Tibial nerve (tissue), 4 donors: ENCODE measurements at regions not wholly inside any gene's neighbourhood (a gene's known extent, or its start where the extent isn't known, plus 50 kb on each side); places are given as distances from the start of the nearest gene placed in this dataset.
A peak's percentile ranks its signal among the peaks of the same experiment; 100 is the strongest.

ENCODE experiments used
- DNase-seq, 2 donors: peaks; one replicate each; pipeline ENCODE4 v3.0.0-alpha.2; 2019; ENCODE audit warnings: low spot score in 2 of 2
- H3K27ac ChIP-seq, 4 donors: fragments of 200-600 bp; sonication (generic) in 3 of 4; one replicate each; pipeline ENCODE4 v1.5.1; 2017 to 2019; ENCODE audit warnings: mild to moderate bottlenecking in 1 of 4
- H3K27me3 ChIP-seq, 2 donors: fragments of 200-600 bp; sonication (generic) in 1 of 2; one replicate each; pipeline versions ENCODE4 v1.5.1 to v1.6.0; 2017 to 2019
- H3K36me3 ChIP-seq, 3 donors: fragments of 200-600 bp; sonication (generic); one replicate each; pipeline ENCODE4 v1.5.1; 2018 to 2019
- H3K4me1 ChIP-seq, 4 donors: fragments of 200-600 bp; sonication (generic) in 3 of 4; one replicate each; pipeline ENCODE4 v1.5.1; 2017 to 2019
- H3K4me3 ChIP-seq, 4 donors: fragments of 200-600 bp; sonication (generic) in 3 of 4; one replicate each; pipeline ENCODE4 v1.5.1; 2017 to 2019; ENCODE audit warnings: mild to moderate bottlenecking in 1 of 4, moderate library complexity in 1 of 4
- H3K9me3 ChIP-seq, 4 donors: fragments of 200-600 bp; sonication (generic) in 3 of 4; one replicate each; pipeline ENCODE4 v1.5.1; 2017 to 2019
- EP300 ChIP-seq, 2 donors: sonication (generic); formaldehyde crosslinking; IDR thresholded peaks; one replicate each; pipeline ENCODE4 v1.6.1; 2017; ENCODE audit warnings: antibody characterized with exemption in 2 of 2, mild to moderate bottlenecking in 1 of 2
- POLR2A ChIP-seq, 2 donors: fragments of 450-650 bp; IDR thresholded peaks; one replicate each; pipeline ENCODE4 v1.6.1; 2017; ENCODE audit warnings: antibody characterized with exemption in 2 of 2, mild to moderate bottlenecking in 2 of 2, moderate library complexity in 2 of 2
- WGBS, 2 donors: methylation state at CpG; one replicate each; pipeline ENCODE4 v1.1.5; 2018; 5-methylcytosine and 5-hydroxymethylcytosine counted together
- TF ChIP-seq, protein P1 (sequence below), 5 experiments: fragments of 200-600 bp in 3 of 5; fragments of 450-650 bp in 2 of 5; sonication (generic) in 3 of 5; IDR thresholded peaks; one replicate each; pipeline ENCODE4 v1.5.1; 2016 to 2019; ENCODE audit warnings: antibody characterized with exemption in 5 of 5, mild to moderate bottlenecking in 3 of 5, moderate library complexity in 2 of 5

DNA sequence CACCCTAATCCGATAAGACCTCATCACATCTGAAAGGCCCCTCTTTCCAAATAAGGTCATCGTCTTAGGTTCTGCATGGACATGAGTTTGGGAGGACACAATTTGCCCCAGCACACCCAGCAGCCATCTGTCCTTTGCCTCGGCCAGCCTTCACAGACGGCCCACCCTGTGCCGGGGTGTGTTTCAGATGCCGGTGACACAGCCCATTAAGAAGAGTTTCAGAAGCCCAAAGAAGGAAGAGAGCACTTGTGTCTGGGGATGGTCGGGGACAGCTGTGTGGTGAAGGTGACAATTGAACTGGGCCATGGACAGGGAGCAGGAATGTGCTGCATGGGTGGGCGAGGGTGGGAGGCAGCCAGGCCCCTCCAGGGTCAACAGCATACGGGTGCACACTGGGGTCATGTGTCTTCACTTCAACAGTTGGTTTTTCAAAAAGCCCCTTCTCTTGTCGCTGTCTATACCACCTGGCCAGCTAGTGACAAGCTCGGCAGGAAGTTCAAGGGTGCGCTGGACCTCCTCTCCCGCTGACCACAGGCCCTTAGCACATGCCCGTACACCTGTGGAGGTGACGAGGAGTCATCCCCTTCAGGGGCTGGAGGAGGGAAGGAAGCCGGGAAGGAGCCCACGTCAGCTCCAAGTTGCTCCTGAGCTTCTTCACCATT is 183.1 kb downstream of the C16orf95 start:
- Histone ChIP-seq H3K4me3 (no peak overlapping the region), H3K36me3 (no peaks in the 10 kb centered on the region), H3K4me1 (peaks cover 0 to 22% (median 9%) of the 10 kb centered on the region in 4 donors), H3K9me3 (peaks cover 0 to 8% (median 0%) of the 10 kb centered on the region in 4 donors), H3K27ac (peak overlapping the region in 1 of 4 donors; percentile 83), H3K27me3 (no peaks in the 10 kb centered on the region)
- 90 to 92% methylated on average over 15 to 17 of the region's 17 CpGs for WGBS, 2 donors
- DNase-seq = no peak
- TF ChIP-seq POLR2A (IDR thresholded peaks at IDR 0.05) = no peak
- no peak for TF ChIP-seq EP300 (IDR thresholded peaks at IDR 0.05)
- TF ChIP-seq, protein P1, sequence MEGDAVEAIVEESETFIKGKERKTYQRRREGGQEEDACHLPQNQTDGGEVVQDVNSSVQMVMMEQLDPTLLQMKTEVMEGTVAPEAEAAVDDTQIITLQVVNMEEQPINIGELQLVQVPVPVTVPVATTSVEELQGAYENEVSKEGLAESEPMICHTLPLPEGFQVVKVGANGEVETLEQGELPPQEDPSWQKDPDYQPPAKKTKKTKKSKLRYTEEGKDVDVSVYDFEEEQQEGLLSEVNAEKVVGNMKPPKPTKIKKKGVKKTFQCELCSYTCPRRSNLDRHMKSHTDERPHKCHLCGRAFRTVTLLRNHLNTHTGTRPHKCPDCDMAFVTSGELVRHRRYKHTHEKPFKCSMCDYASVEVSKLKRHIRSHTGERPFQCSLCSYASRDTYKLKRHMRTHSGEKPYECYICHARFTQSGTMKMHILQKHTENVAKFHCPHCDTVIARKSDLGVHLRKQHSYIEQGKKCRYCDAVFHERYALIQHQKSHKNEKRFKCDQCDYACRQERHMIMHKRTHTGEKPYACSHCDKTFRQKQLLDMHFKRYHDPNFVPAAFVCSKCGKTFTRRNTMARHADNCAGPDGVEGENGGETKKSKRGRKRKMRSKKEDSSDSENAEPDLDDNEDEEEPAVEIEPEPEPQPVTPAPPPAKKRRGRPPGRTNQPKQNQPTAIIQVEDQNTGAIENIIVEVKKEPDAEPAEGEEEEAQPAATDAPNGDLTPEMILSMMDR (IDR thresholded peaks at IDR 0.05) = no peak

DNA sequence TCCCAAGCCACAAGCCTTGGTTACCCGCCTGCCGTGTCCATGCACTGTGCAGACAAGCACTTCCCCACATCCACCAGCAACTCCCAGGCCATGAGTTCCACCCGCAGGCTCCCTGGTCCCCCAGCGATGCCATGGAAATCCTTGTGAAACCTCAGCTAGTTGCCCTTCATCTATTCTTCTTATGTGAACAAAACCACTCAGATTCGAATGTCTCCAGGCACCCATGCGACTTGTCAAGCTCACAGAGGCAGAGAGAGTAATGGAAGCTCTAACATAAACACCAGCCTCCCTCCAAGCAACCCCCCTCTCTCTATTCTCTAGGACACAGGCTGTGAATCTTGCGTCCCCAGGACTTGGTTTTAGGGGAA is 182.6 kb downstream of the C16orf95 start:
- TF ChIP-seq POLR2A (IDR thresholded peaks at IDR 0.05) = no peak
- TF ChIP-seq EP300 (IDR thresholded peaks at IDR 0.05) = no peak
- TF ChIP-seq, protein P1 (IDR thresholded peaks at IDR 0.05) = no peak
- Histone ChIP-seq H3K4me1 (peaks cover 0 to 22% (median 9%) of the 10 kb centered on the region in 4 donors), H3K9me3 (peaks cover 0 to 8% (median 0%) of the 10 kb centered on the region in 4 donors), H3K27me3 (no peaks in the 10 kb centered on the region), H3K36me3 (no peaks in the 10 kb centered on the region), H3K4me3 (no peak overlapping the region), H3K27ac (no peak overlapping the region)
- 90 to 92% methylated on average over 7 of the region's 7 CpGs for WGBS, 2 donors
- DNase-seq = no peak

DNA sequence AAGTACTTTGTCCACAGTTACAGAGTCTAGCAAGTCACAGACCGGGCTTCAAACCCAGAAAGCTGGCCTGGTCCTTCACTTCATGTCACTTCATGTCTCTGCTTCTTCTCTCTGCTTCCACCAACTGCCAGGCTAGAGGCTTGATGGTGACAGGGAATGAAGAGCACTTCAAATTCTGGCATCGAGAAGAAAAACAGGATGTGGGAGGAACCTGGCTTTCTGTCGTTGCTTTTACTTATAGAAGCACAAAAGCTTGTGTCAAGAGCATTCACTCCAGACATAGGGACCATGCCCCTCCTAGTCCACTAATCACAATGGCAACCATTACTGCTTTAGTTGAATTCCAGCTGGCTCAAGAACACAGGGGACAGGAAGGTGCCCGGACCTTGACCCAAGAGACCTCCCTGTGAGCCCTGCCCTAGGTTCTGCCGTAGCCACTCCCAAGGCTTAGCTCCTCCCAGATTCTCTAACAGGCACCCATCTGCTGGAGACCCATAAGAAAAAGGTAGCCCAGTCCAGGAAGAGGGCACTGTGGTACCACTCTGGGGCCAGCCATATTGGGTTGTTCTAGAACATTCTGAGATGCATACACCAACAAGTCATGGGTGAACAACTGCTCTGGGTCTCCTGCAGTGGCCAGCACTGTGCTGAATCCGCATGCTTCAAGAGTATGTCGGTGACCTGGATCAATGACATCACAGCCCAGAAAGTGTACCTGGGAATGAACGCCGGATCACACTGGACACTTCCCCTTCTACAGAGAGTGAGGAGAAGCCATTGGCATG is 181.8 kb downstream of the C16orf95 start:
- Histone ChIP-seq H3K27me3 (no peaks in the 10 kb centered on the region), H3K36me3 (no peaks in the 10 kb centered on the region), H3K9me3 (peaks cover 0 to 11% (median 0%) of the 10 kb centered on the region in 4 donors), H3K27ac (no peak overlapping the region), H3K4me3 (no peak overlapping the region), H3K4me1 (peaks cover 0 to 22% (median 9%) of the 10 kb centered on the region in 4 donors)
- whole genome bisulfite sequencing, 2 donors = 56% methylated on average over 7 to 9 of the region's 9 CpGs
- TF ChIP-seq EP300 (IDR thresholded peaks at IDR 0.05) = no peak
- TF ChIP-seq, protein P1 (IDR thresholded peaks at IDR 0.05) = no peak
- no peak for TF ChIP-seq POLR2A (IDR thresholded peaks at IDR 0.05)
- no peak for DNase-seq

DNA sequence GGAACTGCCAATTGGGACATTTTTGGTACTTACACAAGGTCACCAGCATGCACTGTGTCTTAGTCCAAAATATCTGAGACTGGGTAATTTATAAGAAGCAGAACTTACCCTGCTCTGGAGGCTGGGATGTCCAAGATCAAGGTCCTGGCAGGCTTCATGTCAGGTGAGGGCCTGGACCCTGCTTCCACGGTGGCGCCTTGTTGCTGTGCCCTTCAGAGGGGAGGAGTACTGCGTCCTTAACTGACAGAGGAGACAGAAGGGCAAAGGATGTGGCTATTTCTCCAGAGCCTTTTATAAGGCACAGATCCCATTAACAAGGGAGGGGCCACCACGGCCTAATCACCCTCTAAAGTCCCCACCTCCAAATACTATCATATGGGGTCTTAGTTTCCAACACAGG is 178.9 kb downstream of the C16orf95 start:
- Histone ChIP-seq H3K9me3 (peaks cover 0 to 11% (median 0%) of the 10 kb centered on the region in 4 donors), H3K4me1 (peaks cover 0 to 12% (median 0%) of the 10 kb centered on the region in 4 donors), H3K27me3 (no peaks in the 10 kb centered on the region), H3K27ac (no peak overlapping the region), H3K36me3 (no peaks in the 10 kb centered on the region), H3K4me3 (no peak overlapping the region)
- WGBS, 2 donors = 92 to 99% methylated on average over 4 of the region's 4 CpGs
- no peak for DNase-seq
- TF ChIP-seq POLR2A (IDR thresholded peaks at IDR 0.05) (no peak), EP300 (IDR thresholded peaks at IDR 0.05) (no peak)
- TF ChIP-seq, protein P1 (IDR thresholded peaks at IDR 0.05) = no peak

DNA sequence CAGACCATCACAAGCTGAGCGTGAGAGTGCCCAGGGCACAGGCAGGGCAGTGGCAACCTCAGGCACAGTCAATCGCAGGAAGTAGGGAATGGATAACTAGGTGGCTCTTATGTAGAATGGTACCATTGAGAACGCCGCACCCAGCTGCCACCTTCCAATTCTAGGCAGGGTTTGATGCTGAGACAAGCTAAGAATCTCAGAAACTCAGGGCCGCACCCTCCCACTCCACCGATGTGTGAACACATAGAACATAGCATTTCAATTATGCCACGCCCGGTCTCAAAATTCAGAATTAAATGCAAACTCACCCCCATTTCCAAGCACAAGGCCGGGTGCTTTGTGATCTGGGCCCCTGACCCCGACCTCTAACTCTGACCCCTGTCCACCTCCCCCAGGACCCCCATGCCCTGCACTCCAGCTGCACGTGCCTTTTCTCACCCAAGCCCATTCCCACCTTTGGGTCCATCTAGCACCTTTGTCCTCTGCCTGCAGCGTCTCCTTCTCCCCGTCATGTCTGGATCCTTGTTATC is 178.4 kb downstream of the C16orf95 start:
- WGBS, 2 donors = 87 to 90% methylated on average over 13 of the region's 13 CpGs
- Histone ChIP-seq H3K27ac (no peak overlapping the region), H3K4me1 (peaks cover 0 to 7% (median 0%) of the 10 kb centered on the region in 4 donors), H3K36me3 (no peaks in the 10 kb centered on the region), H3K4me3 (no peak overlapping the region), H3K9me3 (peaks cover 0 to 11% (median 0%) of the 10 kb centered on the region in 4 donors), H3K27me3 (no peaks in the 10 kb centered on the region)
- TF ChIP-seq, protein P1 (IDR thresholded peaks at IDR 0.05) = no peak
- TF ChIP-seq EP300 (IDR thresholded peaks at IDR 0.05) (no peak), POLR2A (IDR thresholded peaks at IDR 0.05) (no peak)
- DNase-seq = no peak
